IMR-90 (cell line): ENCODE measurements at regions not wholly inside any gene's neighbourhood (a gene's known extent, or its start where the extent isn't known, plus 50 kb on each side); places are given as distances from the start of the nearest gene placed in this dataset.

Experiments used
- MAFK ChIP-seq: IDR thresholded peaks from 2 replicates; pipeline ENCODE4 v1.6.1; 2012; ENCODE audit warnings: low read depth, low read length, improper control_type of control experiment
- POLR2A ChIP-seq: IDR thresholded peaks from 2 replicates; pipeline ENCODE4 v1.6.1; 2012; ENCODE audit warnings: mild to moderate bottlenecking, low read depth, low read length
- RCOR1 ChIP-seq: IDR thresholded peaks from 2 replicates; pipeline ENCODE4 v1.6.1; 2012; ENCODE audit warnings: mild to moderate bottlenecking, low read length, improper control_type of control experiment; ENCODE audit not compliant: insufficient replicate concordance
- TF ChIP-seq, protein P1 (sequence below): conservative IDR thresholded peaks from 2 replicates; pipeline ENCODE4 v1.5.1; 2012; ENCODE audit warnings: mild to moderate bottlenecking, low read depth, low read length, improper control_type of control experiment

DNA sequence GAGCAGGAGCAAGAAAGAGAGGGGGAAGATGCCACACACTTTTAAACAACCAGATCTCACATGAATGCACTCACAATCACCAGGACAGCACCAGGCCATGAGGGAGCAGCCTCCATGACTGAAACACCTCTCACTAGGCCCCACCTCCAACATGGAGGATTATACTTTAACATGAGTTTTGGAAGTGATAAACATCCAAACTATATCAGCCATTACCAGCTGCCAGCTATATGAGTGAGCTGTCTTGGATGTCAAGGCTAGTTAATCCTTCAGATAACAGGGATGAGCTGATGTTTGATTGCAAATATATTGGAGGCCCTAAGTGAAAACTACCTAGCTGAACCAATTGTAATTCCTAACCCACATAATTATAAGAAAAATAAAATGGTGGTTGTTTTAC is 108.4 kb upstream of the DCBLD2 start:
- TF ChIP-seq, protein P1, sequence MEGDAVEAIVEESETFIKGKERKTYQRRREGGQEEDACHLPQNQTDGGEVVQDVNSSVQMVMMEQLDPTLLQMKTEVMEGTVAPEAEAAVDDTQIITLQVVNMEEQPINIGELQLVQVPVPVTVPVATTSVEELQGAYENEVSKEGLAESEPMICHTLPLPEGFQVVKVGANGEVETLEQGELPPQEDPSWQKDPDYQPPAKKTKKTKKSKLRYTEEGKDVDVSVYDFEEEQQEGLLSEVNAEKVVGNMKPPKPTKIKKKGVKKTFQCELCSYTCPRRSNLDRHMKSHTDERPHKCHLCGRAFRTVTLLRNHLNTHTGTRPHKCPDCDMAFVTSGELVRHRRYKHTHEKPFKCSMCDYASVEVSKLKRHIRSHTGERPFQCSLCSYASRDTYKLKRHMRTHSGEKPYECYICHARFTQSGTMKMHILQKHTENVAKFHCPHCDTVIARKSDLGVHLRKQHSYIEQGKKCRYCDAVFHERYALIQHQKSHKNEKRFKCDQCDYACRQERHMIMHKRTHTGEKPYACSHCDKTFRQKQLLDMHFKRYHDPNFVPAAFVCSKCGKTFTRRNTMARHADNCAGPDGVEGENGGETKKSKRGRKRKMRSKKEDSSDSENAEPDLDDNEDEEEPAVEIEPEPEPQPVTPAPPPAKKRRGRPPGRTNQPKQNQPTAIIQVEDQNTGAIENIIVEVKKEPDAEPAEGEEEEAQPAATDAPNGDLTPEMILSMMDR: no peak
- TF ChIP-seq RCOR1 (no peak), MAFK (no peak), POLR2A (no peak)
